Keratinocyte (primary cell): ENCODE measurements at regions not wholly inside any gene's neighbourhood (a gene's known extent, or its start where the extent isn't known, plus 50 kb on each side); places are given as distances from the start of the nearest gene placed in this dataset.

ENCODE experiments used
- DNase-seq: peaks from one replicate; pipeline ENCODE4 v3.0.0-alpha.2; 2011; ENCODE audit warnings: low read depth, missing footprints, low spot score
- FAIRE-seq: peaks from 2 replicates; lab custom pipeline; 2011; peaks lifted over from hg19 to GRCh38; lab: Jason Lieb, UNC
- H2AFZ ChIP-seq: 2 replicates; pipeline ENCODE4 v1.6.0; 2012; ENCODE audit warnings: low read length, control low read depth, inconsistent platforms; ENCODE audit not compliant: control insufficient read depth
- H3K27ac ChIP-seq: 2 replicates; pipeline ENCODE4 v1.5.1; 2011; ENCODE audit warnings: low read length; ENCODE audit not compliant: control insufficient read depth, insufficient read depth
- H3K27me3 ChIP-seq: 3 replicates; pipeline ENCODE4 v1.6.0; 2011; ENCODE audit warnings: low read length; ENCODE audit not compliant: control insufficient read depth, insufficient read depth; ENCODE audit errors: extremely low read depth
- H3K36me3 ChIP-seq, 2 experiments: 2 replicates in 1 of 2; 3 replicates in 1 of 2; pipeline ENCODE4 v1.5.1; 2011; ENCODE audit warnings: low read length in 2 of 2, mild to moderate bottlenecking in 1 of 2; ENCODE audit not compliant: control insufficient read depth in 2 of 2, insufficient read depth in 2 of 2; ENCODE audit errors: extremely low read depth in 1 of 2
- H3K4me1 ChIP-seq: 3 replicates; pipeline ENCODE4 v1.5.1; 2011; ENCODE audit warnings: low read length; ENCODE audit not compliant: control insufficient read depth, insufficient read depth; ENCODE audit errors: extremely low read depth
- H3K4me2 ChIP-seq: 3 replicates; pipeline ENCODE4 v1.6.0; 2011; ENCODE audit warnings: low read depth, low read length; ENCODE audit not compliant: control insufficient read depth, insufficient read depth; ENCODE audit errors: extremely low read depth
- H3K4me3 ChIP-seq, 3 experiments: fragments of 200-600 bp in 1 of 3; sonication (generic) in 1 of 3; 2 replicates in 2 of 3; 3 replicates in 1 of 3; pipeline ENCODE4 v1.5.1; 2011 to 2016; ENCODE audit warnings: low read length in 3 of 3, mild to moderate bottlenecking in 3 of 3, control low read depth in 2 of 3, inconsistent platforms in 1 of 3, low read depth in 1 of 3, mixed read lengths in 1 of 3, mixed run types in 1 of 3, moderate library complexity in 1 of 3; ENCODE audit not compliant: control insufficient read depth in 2 of 3, insufficient read depth in 2 of 3; ENCODE audit errors: extremely low read depth in 1 of 3
- H3K79me2 ChIP-seq: 2 replicates; pipeline ENCODE4 v1.6.0; 2012; ENCODE audit warnings: low read length; ENCODE audit not compliant: control insufficient read depth, insufficient read depth
- H3K9ac ChIP-seq: 3 replicates; pipeline ENCODE4 v1.6.0; 2011; ENCODE audit warnings: low read length; ENCODE audit not compliant: control insufficient read depth, insufficient read depth; ENCODE audit errors: extremely low read depth
- H3K9me1 ChIP-seq: 3 replicates; pipeline ENCODE4 v1.6.0; 2011; ENCODE audit warnings: low read length; ENCODE audit not compliant: control insufficient read depth, insufficient read depth; ENCODE audit errors: extremely low read depth
- H3K9me3 ChIP-seq: 2 replicates; pipeline ENCODE4 v1.5.1; 2012; ENCODE audit warnings: low read depth, low read length; ENCODE audit not compliant: control insufficient read depth
- H4K20me1 ChIP-seq: 3 replicates; pipeline ENCODE4 v1.6.0; 2011; ENCODE audit warnings: low read length; ENCODE audit not compliant: control insufficient read depth, insufficient read depth; ENCODE audit errors: extremely low read depth
- EZH2 ChIP-seq: IDR thresholded peaks from one replicate; pipeline ENCODE4 v1.6.1; 2012; ENCODE audit warnings: inconsistent platforms, mild to moderate bottlenecking, low read length, moderate library complexity
- dilution Hi-C: fragments of 300-500 bp; cut with MboI; formaldehyde crosslinking; loops from one replicate; pipeline ENCODE4 v1.7.0; 2020; ENCODE audit warnings: low sequenced_read_pairs; ENCODE audit not compliant: extremely low pct_ligation_motif_present
- TF ChIP-seq, protein P1 (sequence below), 3 experiments: IDR thresholded peaks in 1 of 3; conservative IDR thresholded peaks in 1 of 3; optimal IDR thresholded peaks in 1 of 3; 2 replicates in 2 of 3; 3 replicates in 1 of 3; pipeline versions ENCODE3 to v1.5.1; 2011; ENCODE audit warnings: low read length in 3 of 3, mild to moderate bottlenecking in 3 of 3, moderate library complexity in 2 of 3, control low read depth in 1 of 3, inconsistent platforms in 1 of 3; ENCODE audit not compliant: insufficient read depth in 2 of 3; ENCODE audit errors: extremely low read depth in 1 of 3

DNA sequence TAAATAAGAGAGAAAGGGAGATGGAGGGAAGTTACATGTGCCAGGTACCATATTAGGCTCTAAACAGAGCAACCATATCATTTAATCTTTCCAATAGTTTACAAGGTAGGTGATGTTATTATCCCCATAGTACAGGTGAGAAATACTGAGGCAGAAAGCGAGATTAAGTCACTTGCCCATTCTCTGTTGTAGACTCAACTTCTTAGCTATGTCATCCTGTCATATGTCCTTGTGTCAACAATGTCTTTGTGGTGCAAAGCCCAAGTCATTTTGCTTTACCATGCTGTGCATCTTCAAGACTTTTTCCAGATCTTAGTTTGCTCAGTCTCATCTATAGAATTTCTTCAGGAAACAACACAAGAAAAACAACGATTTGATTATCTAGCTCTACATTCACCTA, 205.0 kb upstream of the E2F8 start:
- Histone ChIP-seq H3K27ac (no peak overlapping the region), H3K9me1 (no peaks in the 10 kb centered on the region), H3K36me3 (no peaks in the 10 kb centered on the region), H4K20me1 (no peaks in the 10 kb centered on the region), H2AFZ (no peak overlapping the region), H3K9me3 (no peaks in the 10 kb centered on the region), H3K9ac (no peak overlapping the region), H3K27me3 (peaks cover 7% of the 10 kb centered on the region), H3K4me3 (no peak overlapping the region), H3K79me2 (no peaks in the 10 kb centered on the region), H3K4me1 (peaks cover 28% of the 10 kb centered on the region), H3K4me2 (no peak overlapping the region)
- FAIRE-seq (no peak), DNase-seq (no peak)
- TF ChIP-seq EZH2: no peak
- TF ChIP-seq, protein P1, sequence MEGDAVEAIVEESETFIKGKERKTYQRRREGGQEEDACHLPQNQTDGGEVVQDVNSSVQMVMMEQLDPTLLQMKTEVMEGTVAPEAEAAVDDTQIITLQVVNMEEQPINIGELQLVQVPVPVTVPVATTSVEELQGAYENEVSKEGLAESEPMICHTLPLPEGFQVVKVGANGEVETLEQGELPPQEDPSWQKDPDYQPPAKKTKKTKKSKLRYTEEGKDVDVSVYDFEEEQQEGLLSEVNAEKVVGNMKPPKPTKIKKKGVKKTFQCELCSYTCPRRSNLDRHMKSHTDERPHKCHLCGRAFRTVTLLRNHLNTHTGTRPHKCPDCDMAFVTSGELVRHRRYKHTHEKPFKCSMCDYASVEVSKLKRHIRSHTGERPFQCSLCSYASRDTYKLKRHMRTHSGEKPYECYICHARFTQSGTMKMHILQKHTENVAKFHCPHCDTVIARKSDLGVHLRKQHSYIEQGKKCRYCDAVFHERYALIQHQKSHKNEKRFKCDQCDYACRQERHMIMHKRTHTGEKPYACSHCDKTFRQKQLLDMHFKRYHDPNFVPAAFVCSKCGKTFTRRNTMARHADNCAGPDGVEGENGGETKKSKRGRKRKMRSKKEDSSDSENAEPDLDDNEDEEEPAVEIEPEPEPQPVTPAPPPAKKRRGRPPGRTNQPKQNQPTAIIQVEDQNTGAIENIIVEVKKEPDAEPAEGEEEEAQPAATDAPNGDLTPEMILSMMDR (optimal IDR thresholded peaks at IDR 0.05 in 1 of 3, IDR thresholded peaks at IDR 0.05 in 1 of 3, conservative IDR thresholded peaks at IDR 0.05 in 1 of 3; ENCODE audit: extremely low read depth in 1 of 3, insufficient read depth in 2 of 3, low read length in 3 of 3): no peak
- dilution Hi-C loops: no loop called here

DNA sequence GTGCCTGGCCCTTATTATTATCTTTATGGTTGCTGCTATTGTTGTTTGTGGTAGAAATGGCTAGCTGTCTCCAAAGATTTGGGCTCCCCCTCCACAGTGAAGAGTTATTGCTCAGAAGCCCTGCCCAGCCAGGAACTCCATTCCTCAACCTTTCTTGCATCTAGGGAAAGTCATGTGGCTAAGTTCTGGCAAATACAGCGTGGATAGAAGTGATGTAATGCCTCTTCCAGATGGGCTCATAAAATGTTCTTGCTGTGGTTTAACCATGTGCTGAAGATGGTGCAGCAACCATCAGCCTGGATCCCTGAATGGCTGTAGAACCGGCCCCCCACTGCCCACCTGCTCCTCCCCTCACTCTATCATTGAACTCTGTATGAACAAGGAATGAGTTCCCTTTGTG, 203.5 kb upstream of the E2F8 start:
- Histone ChIP-seq H3K27ac (no peak overlapping the region), H3K36me3 (no peaks in the 10 kb centered on the region), H3K4me3 (no peak overlapping the region), H3K27me3 (peaks cover 4% of the 10 kb centered on the region), H3K79me2 (no peaks in the 10 kb centered on the region), H3K9me3 (no peaks in the 10 kb centered on the region), H4K20me1 (no peaks in the 10 kb centered on the region), H3K4me1 (peaks cover 30% of the 10 kb centered on the region), H3K9me1 (no peaks in the 10 kb centered on the region), H3K4me2 (no peak overlapping the region), H2AFZ (no peak overlapping the region), H3K9ac (no peak overlapping the region)
- dilution Hi-C loops: no loop called here
- TF ChIP-seq, protein P1 (optimal IDR thresholded peaks at IDR 0.05 in 1 of 3, IDR thresholded peaks at IDR 0.05 in 1 of 3, conservative IDR thresholded peaks at IDR 0.05 in 1 of 3; ENCODE audit: extremely low read depth in 1 of 3, insufficient read depth in 2 of 3, low read length in 3 of 3): no peak
- TF ChIP-seq EZH2: no peak
- FAIRE-seq (no peak), DNase-seq (no peak)
